ENCODE measurements at regions not wholly inside any gene's neighbourhood (a gene's known extent, or its start where the extent isn't known, plus 50 kb on each side); places are given as distances from the start of the nearest gene placed in this dataset.

DNA sequence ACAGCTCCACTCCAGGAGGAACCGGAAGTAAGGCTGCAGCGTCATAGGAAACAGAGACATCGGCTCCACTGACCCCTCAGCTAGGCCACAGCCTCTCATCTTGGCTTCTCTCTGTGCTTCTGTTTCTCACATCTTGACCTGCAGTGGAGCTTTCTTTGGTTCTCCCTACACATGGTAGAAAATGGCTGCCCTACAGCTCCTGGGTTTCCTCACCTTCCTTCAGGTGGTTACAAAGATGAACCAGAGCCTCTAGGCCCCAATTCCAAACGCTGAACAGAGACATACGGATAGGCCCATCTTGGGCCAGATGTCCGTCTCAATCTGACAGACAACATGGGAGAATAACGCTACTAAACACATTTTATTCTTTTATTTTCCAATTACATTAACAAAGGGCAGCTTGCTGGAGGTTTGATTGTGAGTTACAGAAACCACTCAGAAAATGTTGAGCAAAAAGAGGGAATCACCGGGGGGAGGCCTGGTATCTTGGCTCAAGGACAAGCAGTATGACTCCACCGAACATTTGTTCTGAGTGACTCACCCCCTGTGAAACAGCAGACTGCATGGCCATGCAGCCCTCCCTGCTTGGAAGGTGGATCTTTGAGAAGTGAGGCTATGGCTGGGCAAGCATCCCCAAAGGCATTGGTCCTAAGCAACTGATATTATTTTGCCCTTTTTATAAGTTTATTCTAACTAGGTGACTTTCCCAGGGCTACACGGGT lies 303.5 kb downstream of the CDCA7 start:
- TF ChIP-seq, protein P1, sequence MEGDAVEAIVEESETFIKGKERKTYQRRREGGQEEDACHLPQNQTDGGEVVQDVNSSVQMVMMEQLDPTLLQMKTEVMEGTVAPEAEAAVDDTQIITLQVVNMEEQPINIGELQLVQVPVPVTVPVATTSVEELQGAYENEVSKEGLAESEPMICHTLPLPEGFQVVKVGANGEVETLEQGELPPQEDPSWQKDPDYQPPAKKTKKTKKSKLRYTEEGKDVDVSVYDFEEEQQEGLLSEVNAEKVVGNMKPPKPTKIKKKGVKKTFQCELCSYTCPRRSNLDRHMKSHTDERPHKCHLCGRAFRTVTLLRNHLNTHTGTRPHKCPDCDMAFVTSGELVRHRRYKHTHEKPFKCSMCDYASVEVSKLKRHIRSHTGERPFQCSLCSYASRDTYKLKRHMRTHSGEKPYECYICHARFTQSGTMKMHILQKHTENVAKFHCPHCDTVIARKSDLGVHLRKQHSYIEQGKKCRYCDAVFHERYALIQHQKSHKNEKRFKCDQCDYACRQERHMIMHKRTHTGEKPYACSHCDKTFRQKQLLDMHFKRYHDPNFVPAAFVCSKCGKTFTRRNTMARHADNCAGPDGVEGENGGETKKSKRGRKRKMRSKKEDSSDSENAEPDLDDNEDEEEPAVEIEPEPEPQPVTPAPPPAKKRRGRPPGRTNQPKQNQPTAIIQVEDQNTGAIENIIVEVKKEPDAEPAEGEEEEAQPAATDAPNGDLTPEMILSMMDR (IDR thresholded peaks at IDR 0.05), result no peak
- no peak for TF ChIP-seq POLR2A (IDR thresholded peaks at IDR 0.05)
